ENCODE measurements at regions not wholly inside any gene's neighbourhood (a gene's known extent, or its start where the extent isn't known, plus 50 kb on each side); places are given as distances from the start of the nearest gene placed in this dataset.

DNA sequence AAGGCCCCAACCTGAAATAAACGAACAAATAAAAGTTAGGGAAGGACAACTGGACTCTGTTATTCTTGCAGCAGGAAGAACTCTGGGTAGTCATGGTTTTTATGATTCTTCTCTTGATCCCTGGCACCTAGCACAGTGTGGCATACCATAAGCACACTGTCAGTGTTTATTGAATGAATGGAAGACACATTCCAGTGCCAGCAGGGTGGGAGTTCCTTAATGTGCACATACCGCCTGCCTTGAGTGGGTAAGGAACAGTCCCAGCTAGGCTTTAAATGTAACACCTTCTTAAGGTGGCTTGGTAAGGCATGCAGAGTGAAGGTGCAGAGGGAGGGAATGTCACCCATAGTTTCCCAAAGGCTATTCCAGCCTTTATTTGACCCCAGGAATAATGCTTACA is 162.9 kb upstream of the CEP162 start:
- intact Hi-C loops (cut with micrococcal nuclease) (no loop called here), dilution Hi-C loops (cut with MboI; ENCODE audit: extremely low pct_ligation_motif_present, low sequenced_read_pairs) (no loop called here)
- no peaks in the 10 kb centered on the region for H4K20me1 ChIP-seq (replicated peaks; ENCODE audit: control insufficient read depth, extremely low read depth, insufficient read depth, low read length)
- no peaks in the 10 kb centered on the region for H3K9me3 ChIP-seq (replicated peaks; ENCODE audit: control insufficient read depth, insufficient read depth, low read length)
- H3K4me3 ChIP-seq (replicated peaks in 1 of 3; ENCODE audit: insufficient read depth in 1 of 3, low read depth in 1 of 3, low read length in 3 of 3), result no peak overlapping the region
- BruUV-seq (replicated peaks), result no TSS peak
- TF ChIP-seq POLR2AphosphoS5 (IDR thresholded peaks at IDR 0.05; ENCODE audit: insufficient read depth, low read depth, low read length), result no peak
- TF ChIP-seq FOS (IDR thresholded peaks at IDR 0.05; ENCODE audit: borderline replicate concordance, insufficient read depth, low read length), result no peak
- TF ChIP-seq POLR2A (IDR thresholded peaks at IDR 0.05; ENCODE audit: low read depth, low read length), result no peak
- TF ChIP-seq EZH2 (IDR thresholded peaks at IDR 0.05; ENCODE audit: borderline replicate concordance, low read depth, low read length, severe bottlenecking), result no peak
- TF ChIP-seq GATA2 (IDR thresholded peaks at IDR 0.05; ENCODE audit: insufficient read depth, insufficient read length, low read depth, low read length), result no peak
- TF ChIP-seq MYC (IDR thresholded peaks at IDR 0.05; ENCODE audit: low read depth, low read length), result no peak
- TF ChIP-seq, protein P1, sequence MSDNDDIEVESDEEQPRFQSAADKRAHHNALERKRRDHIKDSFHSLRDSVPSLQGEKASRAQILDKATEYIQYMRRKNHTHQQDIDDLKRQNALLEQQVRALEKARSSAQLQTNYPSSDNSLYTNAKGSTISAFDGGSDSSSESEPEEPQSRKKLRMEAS (IDR thresholded peaks at IDR 0.05; ENCODE audit: insufficient read depth, insufficient read length), result no peak
- TF ChIP-seq, protein P2, sequence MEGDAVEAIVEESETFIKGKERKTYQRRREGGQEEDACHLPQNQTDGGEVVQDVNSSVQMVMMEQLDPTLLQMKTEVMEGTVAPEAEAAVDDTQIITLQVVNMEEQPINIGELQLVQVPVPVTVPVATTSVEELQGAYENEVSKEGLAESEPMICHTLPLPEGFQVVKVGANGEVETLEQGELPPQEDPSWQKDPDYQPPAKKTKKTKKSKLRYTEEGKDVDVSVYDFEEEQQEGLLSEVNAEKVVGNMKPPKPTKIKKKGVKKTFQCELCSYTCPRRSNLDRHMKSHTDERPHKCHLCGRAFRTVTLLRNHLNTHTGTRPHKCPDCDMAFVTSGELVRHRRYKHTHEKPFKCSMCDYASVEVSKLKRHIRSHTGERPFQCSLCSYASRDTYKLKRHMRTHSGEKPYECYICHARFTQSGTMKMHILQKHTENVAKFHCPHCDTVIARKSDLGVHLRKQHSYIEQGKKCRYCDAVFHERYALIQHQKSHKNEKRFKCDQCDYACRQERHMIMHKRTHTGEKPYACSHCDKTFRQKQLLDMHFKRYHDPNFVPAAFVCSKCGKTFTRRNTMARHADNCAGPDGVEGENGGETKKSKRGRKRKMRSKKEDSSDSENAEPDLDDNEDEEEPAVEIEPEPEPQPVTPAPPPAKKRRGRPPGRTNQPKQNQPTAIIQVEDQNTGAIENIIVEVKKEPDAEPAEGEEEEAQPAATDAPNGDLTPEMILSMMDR (IDR thresholded peaks at IDR 0.05; ENCODE audit: extremely low read depth in 1 of 2, insufficient read depth in 1 of 2, low read depth in 1 of 2, low read length in 2 of 2), result no peak
- no peak for TF ChIP-seq JUN (IDR thresholded peaks at IDR 0.05; ENCODE audit: borderline replicate concordance, insufficient read depth, insufficient read length, low read depth)
- no peak overlapping the region for H3K27ac ChIP-seq (ENCODE audit: insufficient read depth, low read depth, low read length)
- CTCF ChIA-PET, result no interaction called here
- no peaks in the 10 kb centered on the region for H3K79me2 ChIP-seq (ENCODE audit: control insufficient read depth, insufficient read depth, low read length)
- FAIRE-seq, result no peak
- POLR2A ChIA-PET, result no interaction called here
- H3K9ac ChIP-seq (replicated peaks; ENCODE audit: extremely low read depth, insufficient read depth, low read length), result no peak overlapping the region
- DNase-seq (ENCODE audit: low read depth, low spot score), result no peak
- peaks cover 4 to 6% of the 10 kb centered on the region in 2 experiments for H3K27me3 ChIP-seq (ENCODE audit: control insufficient read depth in 2 of 2, insufficient read depth in 2 of 2, low read length in 2 of 2)
- no peaks in the 10 kb centered on the region for H3K4me1 ChIP-seq (ENCODE audit: control insufficient read depth, extremely low read depth, insufficient read depth, low read length)
- no peak overlapping the region for H3K4me2 ChIP-seq (ENCODE audit: insufficient read depth, low read length)
- no peaks in the 10 kb centered on the region for H3K36me3 ChIP-seq (ENCODE audit: control insufficient read depth in 2 of 2, extremely low read depth in 1 of 2, insufficient read depth in 2 of 2, low read length in 2 of 2)
- H3K9me1 ChIP-seq (replicated peaks; ENCODE audit: control insufficient read depth, extremely low read depth, insufficient read depth, low read length), result no peaks in the 10 kb centered on the region
- no peak overlapping the region for H2AFZ ChIP-seq (ENCODE audit: low read depth, low read length)
